Osteocyte (in vitro differentiated cells): ENCODE measurements at regions not wholly inside any gene's neighbourhood (a gene's known extent, or its start where the extent isn't known, plus 50 kb on each side); places are given as distances from the start of the nearest gene placed in this dataset.

Experiments used
- DNase-seq: peaks from one replicate; pipeline ENCODE4 v3.0.0; 2021; ENCODE audit warnings: mixed read lengths; ENCODE audit not compliant: unreplicated experiment; ENCODE audit errors: extremely low spot score
- H3K27ac Mint-ChIP-seq: one replicate; pipeline ENCODE4 v1.8.0; 2021; ENCODE audit warnings: mild to moderate bottlenecking, mixed read lengths; ENCODE audit not compliant: unreplicated experiment
- H3K27me3 Mint-ChIP-seq: one replicate; pipeline ENCODE4 v1.8.0; 2021; ENCODE audit warnings: mixed read lengths; ENCODE audit not compliant: unreplicated experiment
- H3K36me3 Mint-ChIP-seq: one replicate; pipeline ENCODE4 v1.8.0; 2021; ENCODE audit warnings: mixed read lengths; ENCODE audit not compliant: unreplicated experiment
- H3K4me1 Mint-ChIP-seq: one replicate; pipeline ENCODE4 v1.8.0; 2021; ENCODE audit warnings: mixed read lengths; ENCODE audit not compliant: unreplicated experiment
- H3K4me3 Mint-ChIP-seq: one replicate; pipeline ENCODE4 v1.8.0; 2021; ENCODE audit warnings: mild to moderate bottlenecking, moderate library complexity, mixed read lengths; ENCODE audit not compliant: unreplicated experiment
- H3K9me3 Mint-ChIP-seq: one replicate; pipeline ENCODE4 v1.8.0; 2021; ENCODE audit warnings: mixed read lengths; ENCODE audit not compliant: unreplicated experiment
- TF ChIP-seq, protein P1 (sequence below): fragments of 200-600 bp; sonication (generic); IDR thresholded peaks from 2 replicates; pipeline ENCODE4 v1.5.0; 2021; ENCODE audit warnings: antibody characterized with exemption, mild to moderate bottlenecking, moderate library complexity

DNA sequence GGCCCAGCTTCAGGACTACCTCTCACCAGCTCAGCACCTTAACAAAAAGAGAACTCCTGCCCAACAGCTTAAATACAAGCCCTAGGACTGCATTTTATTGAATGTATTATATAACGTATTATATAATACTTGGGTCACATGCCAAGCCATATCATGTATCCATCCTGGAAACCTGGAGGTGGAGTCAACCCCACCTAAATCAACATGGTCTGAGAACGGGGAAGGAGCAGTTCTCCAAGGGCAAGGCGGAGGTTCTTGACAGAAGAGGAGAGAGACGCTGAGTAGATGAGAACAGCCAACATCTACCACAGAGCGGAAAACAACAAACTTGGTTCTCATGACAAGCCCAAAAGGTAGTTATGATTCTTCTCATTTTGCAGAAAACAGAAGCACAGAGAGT lies 163.4 kb downstream of the FGF18 start:
- Mint-ChIP-seq H3K9me3 (no peaks in the 10 kb centered on the region), H3K4me1 (peaks cover 4% of the 10 kb centered on the region), H3K27me3 (peaks cover 44% of the 10 kb centered on the region), H3K4me3 (no peak overlapping the region), H3K27ac (no peak overlapping the region), H3K36me3 (no peaks in the 10 kb centered on the region)
- TF ChIP-seq, protein P1, sequence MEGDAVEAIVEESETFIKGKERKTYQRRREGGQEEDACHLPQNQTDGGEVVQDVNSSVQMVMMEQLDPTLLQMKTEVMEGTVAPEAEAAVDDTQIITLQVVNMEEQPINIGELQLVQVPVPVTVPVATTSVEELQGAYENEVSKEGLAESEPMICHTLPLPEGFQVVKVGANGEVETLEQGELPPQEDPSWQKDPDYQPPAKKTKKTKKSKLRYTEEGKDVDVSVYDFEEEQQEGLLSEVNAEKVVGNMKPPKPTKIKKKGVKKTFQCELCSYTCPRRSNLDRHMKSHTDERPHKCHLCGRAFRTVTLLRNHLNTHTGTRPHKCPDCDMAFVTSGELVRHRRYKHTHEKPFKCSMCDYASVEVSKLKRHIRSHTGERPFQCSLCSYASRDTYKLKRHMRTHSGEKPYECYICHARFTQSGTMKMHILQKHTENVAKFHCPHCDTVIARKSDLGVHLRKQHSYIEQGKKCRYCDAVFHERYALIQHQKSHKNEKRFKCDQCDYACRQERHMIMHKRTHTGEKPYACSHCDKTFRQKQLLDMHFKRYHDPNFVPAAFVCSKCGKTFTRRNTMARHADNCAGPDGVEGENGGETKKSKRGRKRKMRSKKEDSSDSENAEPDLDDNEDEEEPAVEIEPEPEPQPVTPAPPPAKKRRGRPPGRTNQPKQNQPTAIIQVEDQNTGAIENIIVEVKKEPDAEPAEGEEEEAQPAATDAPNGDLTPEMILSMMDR: no peak
- peak; percentile 42 for DNase-seq

DNA sequence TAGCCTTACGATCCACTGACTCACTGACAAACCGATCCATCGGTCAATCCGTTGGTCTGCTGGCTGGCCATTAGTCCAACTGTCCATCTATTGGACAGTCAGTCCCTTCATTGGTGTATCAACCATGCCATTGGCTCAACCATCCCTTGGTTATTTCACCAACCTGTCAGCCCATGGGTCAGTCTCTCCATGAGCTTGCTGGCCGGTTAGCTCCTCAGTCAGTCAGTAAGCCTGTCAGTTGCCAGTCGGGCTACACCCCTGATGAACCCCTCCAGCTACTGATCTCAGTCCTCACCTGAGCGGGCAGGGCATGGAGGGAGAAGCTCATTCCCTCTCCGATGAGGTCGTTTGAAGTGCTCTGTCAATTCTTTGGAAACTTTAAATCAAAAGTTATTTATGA lies 166.5 kb downstream of the FGF18 start:
- peak; percentile 75 for DNase-seq
- TF ChIP-seq, protein P1: no peak
- Mint-ChIP-seq H3K36me3 (no peaks in the 10 kb centered on the region), H3K27me3 (peaks cover 63% of the 10 kb centered on the region), H3K4me1 (no peaks in the 10 kb centered on the region), H3K4me3 (no peak overlapping the region), H3K9me3 (no peaks in the 10 kb centered on the region), H3K27ac (no peak overlapping the region)

DNA sequence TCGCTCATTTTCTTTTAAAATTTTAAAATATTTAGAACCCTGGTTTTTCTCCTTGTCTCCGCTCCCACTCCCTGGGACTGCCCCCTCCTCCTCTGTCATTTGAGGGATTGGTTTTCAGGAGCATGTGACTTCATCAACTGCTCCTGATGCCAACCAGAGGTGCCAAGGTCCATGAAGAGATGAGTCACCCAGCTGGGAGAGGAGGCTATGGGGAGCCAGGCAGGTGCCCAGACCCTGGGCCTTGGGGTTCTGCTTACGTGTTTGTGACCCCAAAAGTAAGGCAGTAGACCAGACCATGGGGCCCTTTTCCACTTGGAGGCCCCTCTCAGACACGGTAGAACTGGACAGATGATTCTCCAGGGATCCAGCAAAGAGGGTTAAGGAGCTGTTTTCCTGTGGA lies 167.0 kb downstream of the FGF18 start:
- H3K27me3 Mint-ChIP-seq: peaks cover 65% of the 10 kb centered on the region
- TF ChIP-seq, protein P1: no peak
- H3K4me3 Mint-ChIP-seq: no peak overlapping the region
- no peaks in the 10 kb centered on the region for H3K36me3 Mint-ChIP-seq
- H3K4me1 Mint-ChIP-seq: no peaks in the 10 kb centered on the region
- peak; percentile 36 for DNase-seq
- no peak overlapping the region for H3K27ac Mint-ChIP-seq
- H3K9me3 Mint-ChIP-seq: no peaks in the 10 kb centered on the region

DNA sequence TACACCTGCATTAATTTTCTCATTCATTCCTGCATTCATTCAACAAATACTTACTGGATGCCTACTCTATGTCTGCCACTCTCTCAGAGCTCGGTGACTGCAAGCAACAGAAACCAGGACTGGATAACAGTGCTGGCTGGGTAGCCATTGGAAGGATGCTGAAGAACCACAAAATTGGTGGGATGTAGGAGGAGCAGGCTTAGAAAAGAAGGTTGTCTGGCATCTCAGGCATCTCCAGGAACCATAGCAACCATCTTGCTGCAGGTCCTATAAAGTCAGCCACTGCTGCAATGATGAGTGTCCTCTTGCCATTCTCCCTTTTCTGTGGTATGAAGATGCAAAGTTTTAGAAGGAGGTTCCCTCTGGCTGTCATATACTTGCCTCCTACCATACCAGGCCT lies 168.6 kb downstream of the FGF18 start:
- Mint-ChIP-seq H3K27ac (no peak overlapping the region), H3K36me3 (no peaks in the 10 kb centered on the region), H3K9me3 (no peaks in the 10 kb centered on the region), H3K4me3 (no peak overlapping the region), H3K4me1 (no peaks in the 10 kb centered on the region), H3K27me3 (peaks cover 58% of the 10 kb centered on the region)
- TF ChIP-seq, protein P1: no peak
- peak; percentile 21 for DNase-seq

DNA sequence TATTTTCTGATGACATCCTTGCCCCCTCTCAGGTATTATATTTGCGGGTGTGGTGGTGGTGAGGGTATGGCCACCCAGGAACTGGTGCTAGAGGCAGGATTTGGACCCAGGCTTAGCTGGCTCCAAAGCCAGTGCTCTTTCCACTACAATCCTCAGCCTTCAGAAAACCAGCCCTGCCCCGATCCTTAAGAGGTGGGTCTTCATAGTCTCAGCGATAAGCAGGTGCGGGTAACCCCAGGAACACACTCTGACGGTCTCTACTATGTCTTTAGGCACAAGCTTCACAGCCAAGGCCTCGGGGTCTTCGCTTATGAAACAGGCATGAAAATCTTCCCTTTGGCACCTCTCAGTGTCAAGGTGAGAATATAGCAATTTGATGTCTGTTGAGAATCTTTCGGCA lies 169.3 kb downstream of the FGF18 start:
- peak; percentile 57 for DNase-seq
- Mint-ChIP-seq H3K36me3 (no peaks in the 10 kb centered on the region), H3K9me3 (no peaks in the 10 kb centered on the region), H3K27ac (no peak overlapping the region), H3K4me1 (no peaks in the 10 kb centered on the region), H3K4me3 (no peak overlapping the region), H3K27me3 (peaks cover 54% of the 10 kb centered on the region)
- TF ChIP-seq, protein P1: no peak
